Mesenchymal stem cell (in vitro differentiated cells and primary cell): ENCODE measurements at regions not wholly inside any gene's neighbourhood (a gene's known extent, or its start where the extent isn't known, plus 50 kb on each side); places are given as distances from the start of the nearest gene placed in this dataset.

Experiments
- DNase-seq: peaks from one replicate; pipeline ENCODE4 v3.0.0-alpha.2; 2013
- H2AFZ ChIP-seq: one replicate; pipeline ENCODE4 v1.6.1; 2013; ENCODE audit warnings: low read depth, mild to moderate bottlenecking, control low read depth, inconsistent platforms, low read length, moderate library complexity
- H2AK5ac ChIP-seq: 2 replicates; pipeline ENCODE4 v1.6.1; 2013; ENCODE audit warnings: low read length, moderate library complexity, mild to moderate bottlenecking, inconsistent platforms; ENCODE audit not compliant: severe bottlenecking
- H2BK120ac ChIP-seq: one replicate; pipeline ENCODE4 v1.6.1; 2013; ENCODE audit warnings: low read depth, mild to moderate bottlenecking, inconsistent platforms, low read length, moderate library complexity
- H2BK12ac ChIP-seq, 2 experiments: one replicate each; pipeline ENCODE4 v1.6.1; 2013; ENCODE audit warnings: inconsistent platforms in 2 of 2, low read length in 2 of 2, mild to moderate bottlenecking in 2 of 2, moderate library complexity in 2 of 2, control low read depth in 1 of 2
- H2BK15ac ChIP-seq: one replicate; pipeline ENCODE4 v1.6.1; 2013; ENCODE audit warnings: mild to moderate bottlenecking, low read depth, inconsistent platforms; ENCODE audit not compliant: poor library complexity, severe bottlenecking
- H2BK5ac ChIP-seq: 2 replicates; pipeline ENCODE4 v1.6.1; 2013; ENCODE audit warnings: low read depth, mild to moderate bottlenecking, low read length, control low read depth, inconsistent platforms; ENCODE audit not compliant: poor library complexity, severe bottlenecking
- H3K14ac ChIP-seq, 2 experiments: one replicate each; pipeline ENCODE4 v1.6.1; 2013; ENCODE audit warnings: inconsistent platforms in 2 of 2, low read length in 2 of 2, control low read depth in 1 of 2, mild to moderate bottlenecking in 1 of 2, moderate library complexity in 1 of 2
- H3K18ac ChIP-seq, 2 experiments: one replicate each; pipeline ENCODE4 v1.6.1; 2013; ENCODE audit warnings: inconsistent platforms in 2 of 2, low read length in 2 of 2, control low read depth in 1 of 2, low read depth in 1 of 2, mild to moderate bottlenecking in 1 of 2
- H3K23ac ChIP-seq, 2 experiments: one replicate each; pipeline ENCODE4 v1.6.1; 2013; ENCODE audit warnings: inconsistent platforms in 2 of 2, low read length in 2 of 2, mild to moderate bottlenecking in 2 of 2, moderate library complexity in 2 of 2, control low read depth in 1 of 2
- H3K27ac ChIP-seq: 2 replicates; pipeline ENCODE4 v1.5.1; 2013; ENCODE audit warnings: mild to moderate bottlenecking, moderate library complexity, low read length, control low read depth, inconsistent platforms; ENCODE audit not compliant: poor library complexity, severe bottlenecking
- H3K27me3 ChIP-seq, 2 experiments: 2 replicates each; pipeline versions ENCODE4 v1.6.1 to v1.7.0; 2013; ENCODE audit warnings: low read length in 2 of 2, mild to moderate bottlenecking in 2 of 2, moderate library complexity in 2 of 2, control low read depth in 1 of 2, inconsistent platforms in 1 of 2; ENCODE audit not compliant: control insufficient read depth in 1 of 2, insufficient read depth in 1 of 2
- H3K36me3 ChIP-seq, 2 experiments: 2 replicates each; pipeline versions ENCODE4 v1.6.1 to v1.7.0; 2013; ENCODE audit warnings: low read length in 2 of 2, control low read depth in 1 of 2, inconsistent platforms in 1 of 2, low read depth in 1 of 2, mild to moderate bottlenecking in 1 of 2; ENCODE audit not compliant: insufficient read depth in 2 of 2, control insufficient read depth in 1 of 2
- H3K4ac ChIP-seq, 2 experiments: one replicate each; pipeline ENCODE4 v1.6.1; 2013; ENCODE audit warnings: inconsistent platforms in 2 of 2, low read length in 2 of 2, mild to moderate bottlenecking in 2 of 2, moderate library complexity in 2 of 2, control low read depth in 1 of 2, low read depth in 1 of 2
- H3K4me1 ChIP-seq: 2 replicates; pipeline ENCODE4 v1.6.1; 2013; ENCODE audit warnings: low read depth, low read length, control low read depth; ENCODE audit not compliant: control insufficient read depth, insufficient read depth
- H3K4me2 ChIP-seq: 2 replicates; pipeline ENCODE4 v1.6.1; 2013; ENCODE audit warnings: low read length, mild to moderate bottlenecking, inconsistent platforms; ENCODE audit not compliant: poor library complexity, severe bottlenecking
- H3K4me3 ChIP-seq, 2 experiments: 2 replicates each; pipeline versions ENCODE4 v1.5.1 to v1.7.0; 2013; ENCODE audit warnings: low read length in 2 of 2, mild to moderate bottlenecking in 2 of 2, control low read depth in 1 of 2, low read depth in 1 of 2; ENCODE audit not compliant: insufficient read depth in 1 of 2
- H3K79me1 ChIP-seq: replicated peaks from 2 replicates; pipeline ENCODE4 v1.6.1; 2013; ENCODE audit warnings: mild to moderate bottlenecking, control low read depth, low read length, inconsistent platforms; ENCODE audit not compliant: poor library complexity, severe bottlenecking
- H3K9ac ChIP-seq: 2 replicates; pipeline ENCODE4 v1.7.0; 2013; ENCODE audit warnings: mild to moderate bottlenecking, low read length, moderate library complexity
- H3K9me3 ChIP-seq: 2 replicates; pipeline ENCODE4 v1.7.0; 2013; ENCODE audit warnings: mild to moderate bottlenecking, low read length; ENCODE audit not compliant: control insufficient read depth
- H4K8ac ChIP-seq: one replicate; pipeline ENCODE4 v1.6.1; 2013; ENCODE audit warnings: inconsistent platforms, mild to moderate bottlenecking, low read length, moderate library complexity
- H4K91ac ChIP-seq: one replicate; pipeline ENCODE4 v1.6.1; 2013; ENCODE audit warnings: mild to moderate bottlenecking, low read length, inconsistent platforms
- WGBS: methylation state at CpG from one replicate; pipeline ENCODE4 v1.1.7; 2013; ENCODE audit warnings: mixed read lengths; 5-methylcytosine and 5-hydroxymethylcytosine counted together

GRCh38 chr4:3818371-3818770, 52.2 kb downstream of the ADRA2C start:
- H3K36me3 ChIP-seq = no peaks in the 10 kb centered on the region
- no peak overlapping the region for H2BK120ac ChIP-seq
- no peak overlapping the region for H4K91ac ChIP-seq
- no peak overlapping the region for H2AK5ac ChIP-seq
- H3K9ac ChIP-seq = no peak overlapping the region
- H3K23ac ChIP-seq = no peak overlapping the region
- no peak overlapping the region for H3K18ac ChIP-seq
- H3K27ac ChIP-seq = no peak overlapping the region
- no peak overlapping the region for H4K8ac ChIP-seq
- no peak overlapping the region for H2BK12ac ChIP-seq
- peaks cover 3% of the 10 kb centered on the region for H3K4me1 ChIP-seq
- no peaks in the 10 kb centered on the region for H3K9me3 ChIP-seq
- H3K4me3 ChIP-seq = no peak overlapping the region
- WGBS = 75% methylated on average over 4 of the region's 4 CpGs
- no peak overlapping the region for H2BK5ac ChIP-seq
- H3K4me2 ChIP-seq = no peak overlapping the region
- H3K27me3 ChIP-seq = peaks cover 16 to 47% of the 10 kb centered on the region in 2 experiments
- no peaks in the 10 kb centered on the region for H3K79me1 ChIP-seq
- H2BK15ac ChIP-seq = no peak overlapping the region
- H3K14ac ChIP-seq = no peak overlapping the region
- DNase-seq = no peak
- H3K4ac ChIP-seq = no peak overlapping the region
- H2AFZ ChIP-seq = no peak overlapping the region

DNA sequence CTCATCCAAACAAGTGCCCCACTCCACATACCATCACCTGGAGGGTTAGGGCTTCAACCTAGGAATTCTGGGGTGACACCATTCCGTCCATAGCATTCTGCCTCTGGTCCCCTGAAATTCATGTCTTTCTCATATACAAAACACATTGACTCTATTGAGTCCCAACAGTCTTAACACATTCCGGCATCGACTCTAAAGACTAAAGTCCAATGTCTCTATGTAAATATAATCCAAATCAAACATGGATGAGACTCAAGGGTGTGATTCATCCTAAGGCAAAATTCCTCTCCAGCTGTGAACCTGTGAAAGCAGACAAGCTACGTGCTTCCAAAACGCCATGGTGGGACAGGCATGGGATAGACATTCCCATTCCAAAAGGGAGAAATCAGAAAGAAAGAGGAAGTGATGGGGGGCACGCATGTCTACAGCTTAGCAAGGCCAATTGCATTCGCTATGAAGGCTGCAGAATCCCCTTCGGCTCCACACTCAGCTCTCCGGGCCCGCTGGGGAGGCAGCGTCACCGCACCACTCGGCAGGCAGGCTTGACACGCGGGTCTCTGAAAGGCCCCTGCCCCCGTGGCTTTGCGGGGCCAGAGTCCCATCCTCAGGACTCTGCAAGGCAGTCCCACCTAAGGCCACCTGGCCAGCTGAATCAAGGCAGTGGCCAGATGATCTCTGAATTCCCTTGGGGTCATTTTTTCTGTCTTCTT, 53.2 kb downstream of the ADRA2C start:
- no peak overlapping the region for H2BK5ac ChIP-seq

DNA sequence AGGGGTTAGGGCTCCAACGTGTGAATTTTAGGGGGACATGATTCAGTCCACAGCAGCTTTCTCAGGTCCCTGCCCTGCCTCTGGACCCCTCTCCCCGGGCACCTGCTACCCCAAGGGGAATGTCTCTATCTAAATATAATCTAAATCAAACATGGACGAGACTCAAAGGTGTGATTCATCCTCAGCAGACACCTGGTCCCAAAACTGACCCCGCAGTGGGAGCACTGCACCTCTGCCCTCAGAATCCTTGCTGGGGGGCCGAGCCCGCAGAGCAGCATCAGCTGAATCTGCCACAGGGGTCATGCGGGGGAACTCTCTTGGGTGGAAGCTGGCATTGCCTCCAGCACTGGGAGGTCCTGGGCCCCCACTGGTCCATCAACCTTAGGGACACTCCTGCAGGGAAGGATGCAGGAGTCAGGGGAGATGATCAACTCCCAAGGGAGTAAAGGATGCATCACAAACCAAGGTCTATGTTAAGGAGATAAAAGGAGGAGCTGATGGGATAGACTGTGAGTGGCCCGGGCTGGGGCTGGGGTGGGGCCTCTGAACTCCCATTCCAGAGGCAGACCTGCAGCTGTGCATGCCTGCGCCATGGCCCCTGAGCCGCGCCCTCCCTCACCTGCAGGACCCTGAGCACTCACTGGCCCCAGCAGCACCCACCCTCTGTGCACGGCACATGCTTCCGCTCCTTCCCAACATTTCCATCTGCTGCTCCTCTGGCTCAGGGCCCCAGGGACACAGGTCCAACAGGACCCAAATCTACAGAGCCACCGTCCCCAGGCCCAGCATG, 54.0 kb downstream of the ADRA2C start:
- Histone ChIP-seq H3K4me3 (no peak overlapping the region), H3K4ac (no peak overlapping the region), H2BK120ac (no peak overlapping the region), H2AFZ (no peak overlapping the region), H2AK5ac (no peak overlapping the region), H2BK5ac (no peak overlapping the region), H3K4me2 (no peak overlapping the region), H2BK15ac (no peak overlapping the region), H3K14ac (no peak overlapping the region), H3K27ac (no peak overlapping the region), H4K91ac (no peak overlapping the region), H3K18ac (no peak overlapping the region), H3K9me3 (no peaks in the 10 kb centered on the region), H2BK12ac (no peak overlapping the region), H3K27me3 (peaks cover 16 to 59% of the 10 kb centered on the region in 2 experiments), H3K23ac (no peak overlapping the region), H3K36me3 (no peaks in the 10 kb centered on the region), H3K79me1 (no peaks in the 10 kb centered on the region), H3K9ac (no peak overlapping the region), H3K4me1 (peaks cover 3% of the 10 kb centered on the region), H4K8ac (no peak overlapping the region)
- WGBS = 77% methylated on average over 12 of the region's 14 CpGs
- no peak for DNase-seq

More for the DNA sequence above, 53.2 kb downstream of the ADRA2C start:
- Histone ChIP-seq H2AK5ac (no peak overlapping the region), H3K4me2 (no peak overlapping the region), H3K9me3 (no peaks in the 10 kb centered on the region), H3K23ac (no peak overlapping the region), H2AFZ (no peak overlapping the region), H2BK15ac (no peak overlapping the region), H4K91ac (no peak overlapping the region), H4K8ac (no peak overlapping the region), H3K18ac (no peak overlapping the region), H3K27ac (no peak overlapping the region), H3K4me1 (peaks cover 3% of the 10 kb centered on the region), H3K9ac (no peak overlapping the region), H3K14ac (no peak overlapping the region), H3K27me3 (peaks cover 16 to 55% of the 10 kb centered on the region in 2 experiments), H3K79me1 (no peaks in the 10 kb centered on the region), H2BK120ac (no peak overlapping the region), H2BK12ac (no peak overlapping the region), H3K36me3 (no peaks in the 10 kb centered on the region), H3K4ac (no peak overlapping the region), H3K4me3 (no peak overlapping the region)
- 80% methylated on average over 17 of the region's 17 CpGs for WGBS
- DNase-seq = no peak

- 72% methylated on average over 24 of the region's 24 CpGs for WGBS
- H3K27ac ChIP-seq = no peak overlapping the region
- no peak overlapping the region for H2BK12ac ChIP-seq
- H3K9me3 ChIP-seq = no peaks in the 10 kb centered on the region
- no peak overlapping the region for H4K8ac ChIP-seq
- no peaks in the 10 kb centered on the region for H3K36me3 ChIP-seq
- peaks cover 3% of the 10 kb centered on the region for H3K4me1 ChIP-seq
- H4K91ac ChIP-seq = no peak overlapping the region
- H3K23ac ChIP-seq = no peak overlapping the region
- no peaks in the 10 kb centered on the region for H3K79me1 ChIP-seq
- DNase-seq = no peak
- H2BK120ac ChIP-seq = no peak overlapping the region
- H2BK5ac ChIP-seq = no peak overlapping the region
- H2AFZ ChIP-seq = no peak overlapping the region
- no peak overlapping the region for H3K14ac ChIP-seq
- no peak overlapping the region for H3K4me2 ChIP-seq
- no peak overlapping the region for H3K4me3 ChIP-seq
- no peak overlapping the region for H2BK15ac ChIP-seq
- no peak overlapping the region for H3K18ac ChIP-seq
- H2AK5ac ChIP-seq = no peak overlapping the region
- no peak overlapping the region for H3K4ac ChIP-seq
- H3K9ac ChIP-seq = no peak overlapping the region
- H3K27me3 ChIP-seq = peaks cover 16 to 66% of the 10 kb centered on the region in 2 experiments
Measured at GRCh38 chr4:3820806-3821579, 54.8 kb downstream of the ADRA2C start.
